NT2/D1 (cell line): ENCODE measurements at regions not wholly inside any gene's neighbourhood (a gene's known extent, or its start where the extent isn't known, plus 50 kb on each side); places are given as distances from the start of the nearest gene placed in this dataset.

Source experiments
- SUZ12 ChIP-seq: IDR thresholded peaks from 2 replicates; pipeline ENCODE4 v1.6.1; 2011; ENCODE audit not compliant: insufficient read length, insufficient read depth; ENCODE audit errors: extremely low read depth
- YY1 ChIP-seq: IDR thresholded peaks from 2 replicates; pipeline ENCODE4 v1.6.1; 2011; ENCODE audit not compliant: insufficient read length, insufficient read depth
- ZNF274 ChIP-seq: IDR thresholded peaks from 2 replicates; pipeline ENCODE4 v1.6.1; 2011; ENCODE audit warnings: mild to moderate bottlenecking, low read depth, low read length

GRCh38 chr5:30687461-30687860, 506.0 kb upstream of the CDH6 start:
- no peak for TF ChIP-seq SUZ12
- TF ChIP-seq YY1, result no peak
- TF ChIP-seq ZNF274, result no peak
